NCI-H1092 treated with DMSO at 0.1 percent for 48 hours (cell line): ENCODE measurements at regions not wholly inside any gene's neighbourhood (a gene's known extent, or its start where the extent isn't known, plus 50 kb on each side); places are given as distances from the start of the nearest gene placed in this dataset.
A peak's percentile ranks its signal among the peaks of the same experiment; 100 is the strongest.

Experiments
- DNase-seq: peaks from one replicate; lab custom pipeline; 2025; lab: John Stamatoyannopoulos, UW

GRCh38 chr5:172569861-172570558 lies 71.1 kb upstream of the NEURL1B start:
- DNase-seq, result no peak

- no peak for DNase-seq
These were observed 72.7 kb upstream of the NEURL1B start for GRCh38 chr5:172568308-172568910.

- DNase-seq, result no peak
These were observed 73.2 kb upstream of the NEURL1B start for GRCh38 chr5:172567843-172568242.

GRCh38 chr5:172567294-172567693 lies 73.8 kb upstream of the NEURL1B start:
- DNase-seq, result no peak

- no peak for DNase-seq
These were observed 75.0 kb upstream of the NEURL1B start for GRCh38 chr5:172565931-172566665.

GRCh38 chr5:172565455-172565854 lies 75.6 kb upstream of the NEURL1B start:
- DNase-seq, result no peak

- DNase-seq, result peak; percentile 72
These were observed 76.2 kb upstream of the NEURL1B start for GRCh38 chr5:172564883-172565282.

GRCh38 chr5:172564188-172564587 lies 76.9 kb upstream of the NEURL1B start:
- DNase-seq, result peak; percentile 97

- DNase-seq, result no peak
These were observed 78.6 kb upstream of the NEURL1B start for GRCh38 chr5:172562443-172562842.

GRCh38 chr5:172561151-172561550 lies 79.9 kb upstream of the NEURL1B start:
- DNase-seq, result no peak

- DNase-seq, result no peak
These were observed 81.8 kb upstream of the NEURL1B start for GRCh38 chr5:172559004-172559932.

- no peak for DNase-seq
These were observed 82.7 kb upstream of the NEURL1B start for GRCh38 chr5:172558076-172558976.

- peak; percentile 17 for DNase-seq
These were observed 84.0 kb upstream of the NEURL1B start for GRCh38 chr5:172556971-172557461.

- DNase-seq, result no peak
These were observed 84.8 kb upstream of the NEURL1B start for GRCh38 chr5:172556262-172556661.

- DNase-seq, result no peak
These were observed 86.5 kb upstream of the NEURL1B start for GRCh38 chr5:172554562-172554961.

GRCh38 chr5:172553903-172554302 lies 87.2 kb upstream of the NEURL1B start:
- DNase-seq, result no peak

- no peak for DNase-seq
These were observed 87.9 kb upstream of the NEURL1B start for GRCh38 chr5:172553167-172553566.

GRCh38 chr5:172550996-172551395 lies 90.1 kb upstream of the NEURL1B start:
- no peak for DNase-seq

- no peak for DNase-seq
These were observed 90.8 kb upstream of the NEURL1B start for GRCh38 chr5:172550096-172550765.

GRCh38 chr5:172549696-172550095 lies 91.4 kb upstream of the NEURL1B start:
- DNase-seq, result peak; percentile 11
